Lower lobe of right lung (tissue), 2 donors: ENCODE measurements at regions not wholly inside any gene's neighbourhood (a gene's known extent, or its start where the extent isn't known, plus 50 kb on each side); places are given as distances from the start of the nearest gene placed in this dataset.

Experiments used
- ATAC-seq, 2 donors: fragments of 200-7000 bp; cut with Tn5 transposase; one replicate each; pipeline ENCODE4 v1.9.1; 2020 to 2022; ENCODE audit warnings: mild to moderate bottlenecking in 2 of 2, moderate library complexity in 2 of 2
- DNase-seq: peaks from one replicate; pipeline ENCODE4 v3.0.0-alpha.2; 2020
- H3K27ac ChIP-seq: fragments of 200-600 bp; one replicate; pipeline ENCODE4 v1.8.0; 2022
- H3K27me3 ChIP-seq: fragments of 200-600 bp; one replicate; pipeline ENCODE4 v1.8.0; 2022; ENCODE audit warnings: low read depth
- H3K36me3 ChIP-seq: fragments of 200-600 bp; one replicate; pipeline ENCODE4 v1.8.0; 2022; ENCODE audit warnings: mild to moderate bottlenecking
- H3K4me1 ChIP-seq: fragments of 200-600 bp; one replicate; pipeline ENCODE4 v1.8.0; 2022
- H3K4me3 ChIP-seq: fragments of 200-600 bp; one replicate; pipeline ENCODE4 v1.8.0; 2022; ENCODE audit warnings: mild to moderate bottlenecking
- H3K9me3 ChIP-seq: fragments of 200-600 bp; one replicate; pipeline ENCODE4 v1.8.0; 2022
- intact Hi-C: fragments of 100-400 bp; cut with DNase I; formaldehyde crosslinking; loops from one replicate; pipeline ENCODE4 v1.11.0; 2022
- TF ChIP-seq, protein P1 (sequence below): fragments of 200-600 bp; IDR thresholded peaks from one replicate; pipeline ENCODE4 v1.8.0; 2022; ENCODE audit warnings: antibody characterized with exemption, mild to moderate bottlenecking
- donor health status: DM: no; HTN: yes; CAD: no; lungs with severe emphysema.

DNA sequence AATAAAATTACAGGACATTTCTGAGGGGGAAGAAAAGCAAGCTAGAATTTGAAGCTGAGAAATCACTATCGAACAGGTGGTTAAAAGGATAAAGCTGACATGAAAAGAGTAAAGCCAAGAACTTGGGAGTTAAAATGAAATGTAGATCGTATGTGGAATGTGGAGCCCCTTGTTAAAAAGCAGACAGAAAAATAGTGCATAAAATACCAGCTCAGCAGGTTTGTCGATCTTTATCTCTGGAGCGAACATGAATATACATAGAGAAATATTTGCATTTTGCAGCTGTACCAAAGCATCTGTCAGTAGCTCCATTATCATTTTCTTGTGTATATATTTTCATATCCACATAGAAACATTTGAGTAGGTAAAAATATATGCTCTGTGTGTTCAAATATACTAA lies 73.6 kb upstream of the CDC42BPA start:
- DNase-seq (no peak), ATAC-seq (no peak)
- Histone ChIP-seq H3K9me3 (no peaks in the 10 kb centered on the region), H3K27ac (no peak overlapping the region), H3K4me1 (no peaks in the 10 kb centered on the region), H3K27me3 (no peaks in the 10 kb centered on the region), H3K4me3 (no peak overlapping the region), H3K36me3 (no peaks in the 10 kb centered on the region)
- TF ChIP-seq, protein P1, sequence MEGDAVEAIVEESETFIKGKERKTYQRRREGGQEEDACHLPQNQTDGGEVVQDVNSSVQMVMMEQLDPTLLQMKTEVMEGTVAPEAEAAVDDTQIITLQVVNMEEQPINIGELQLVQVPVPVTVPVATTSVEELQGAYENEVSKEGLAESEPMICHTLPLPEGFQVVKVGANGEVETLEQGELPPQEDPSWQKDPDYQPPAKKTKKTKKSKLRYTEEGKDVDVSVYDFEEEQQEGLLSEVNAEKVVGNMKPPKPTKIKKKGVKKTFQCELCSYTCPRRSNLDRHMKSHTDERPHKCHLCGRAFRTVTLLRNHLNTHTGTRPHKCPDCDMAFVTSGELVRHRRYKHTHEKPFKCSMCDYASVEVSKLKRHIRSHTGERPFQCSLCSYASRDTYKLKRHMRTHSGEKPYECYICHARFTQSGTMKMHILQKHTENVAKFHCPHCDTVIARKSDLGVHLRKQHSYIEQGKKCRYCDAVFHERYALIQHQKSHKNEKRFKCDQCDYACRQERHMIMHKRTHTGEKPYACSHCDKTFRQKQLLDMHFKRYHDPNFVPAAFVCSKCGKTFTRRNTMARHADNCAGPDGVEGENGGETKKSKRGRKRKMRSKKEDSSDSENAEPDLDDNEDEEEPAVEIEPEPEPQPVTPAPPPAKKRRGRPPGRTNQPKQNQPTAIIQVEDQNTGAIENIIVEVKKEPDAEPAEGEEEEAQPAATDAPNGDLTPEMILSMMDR: no peak
- intact Hi-C loops: no loop called here

DNA sequence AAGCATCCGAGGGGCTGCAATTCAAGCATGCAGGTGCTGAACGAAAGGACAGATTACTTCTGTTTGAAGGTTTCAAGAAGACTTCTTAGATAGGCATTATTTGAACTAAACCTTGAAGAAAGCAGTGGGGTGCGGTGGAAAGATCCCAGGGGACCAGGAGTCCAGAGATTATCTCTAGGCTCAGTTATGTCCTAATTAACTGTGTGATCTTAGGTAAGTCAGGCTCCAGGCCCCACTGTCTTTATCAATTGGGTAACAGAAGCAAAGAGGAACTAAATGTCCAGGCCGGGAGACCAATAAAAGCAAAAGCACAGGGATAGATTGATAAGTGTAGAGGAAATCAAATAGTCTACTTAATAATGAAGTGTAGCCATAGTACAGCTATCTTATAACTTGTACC lies 72.9 kb upstream of the CDC42BPA start:
- TF ChIP-seq, protein P1: no peak
- Histone ChIP-seq H3K4me1 (no peaks in the 10 kb centered on the region), H3K27ac (no peak overlapping the region), H3K9me3 (no peaks in the 10 kb centered on the region), H3K4me3 (no peak overlapping the region), H3K27me3 (no peaks in the 10 kb centered on the region), H3K36me3 (no peaks in the 10 kb centered on the region)
- intact Hi-C loops: no loop called here
- DNase-seq (no peak), ATAC-seq (no peak)

DNA sequence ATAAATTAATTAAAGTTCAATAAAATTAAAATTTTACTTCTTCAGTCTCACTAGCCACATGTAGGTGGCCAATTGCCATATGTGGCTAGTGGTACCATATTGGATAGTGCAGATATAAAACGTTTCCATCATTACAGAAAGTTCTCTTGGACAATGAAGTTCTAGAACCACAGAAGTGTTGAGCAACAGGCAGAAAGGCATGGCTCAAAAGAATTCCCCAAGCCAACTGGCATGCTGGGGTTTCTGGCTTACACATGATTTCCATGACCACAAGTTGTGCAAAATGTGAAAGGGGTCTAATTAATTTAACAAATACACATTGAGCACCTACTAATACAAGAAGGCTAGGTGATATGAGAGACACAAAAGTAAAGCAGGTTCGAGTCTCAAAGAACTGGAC lies 72.2 kb upstream of the CDC42BPA start:
- Histone ChIP-seq H3K4me1 (no peaks in the 10 kb centered on the region), H3K4me3 (no peak overlapping the region), H3K27ac (no peak overlapping the region), H3K36me3 (no peaks in the 10 kb centered on the region), H3K27me3 (no peaks in the 10 kb centered on the region), H3K9me3 (no peaks in the 10 kb centered on the region)
- TF ChIP-seq, protein P1: no peak
- intact Hi-C loops: no loop called here
- no peak for DNase-seq
- no peak for ATAC-seq

DNA sequence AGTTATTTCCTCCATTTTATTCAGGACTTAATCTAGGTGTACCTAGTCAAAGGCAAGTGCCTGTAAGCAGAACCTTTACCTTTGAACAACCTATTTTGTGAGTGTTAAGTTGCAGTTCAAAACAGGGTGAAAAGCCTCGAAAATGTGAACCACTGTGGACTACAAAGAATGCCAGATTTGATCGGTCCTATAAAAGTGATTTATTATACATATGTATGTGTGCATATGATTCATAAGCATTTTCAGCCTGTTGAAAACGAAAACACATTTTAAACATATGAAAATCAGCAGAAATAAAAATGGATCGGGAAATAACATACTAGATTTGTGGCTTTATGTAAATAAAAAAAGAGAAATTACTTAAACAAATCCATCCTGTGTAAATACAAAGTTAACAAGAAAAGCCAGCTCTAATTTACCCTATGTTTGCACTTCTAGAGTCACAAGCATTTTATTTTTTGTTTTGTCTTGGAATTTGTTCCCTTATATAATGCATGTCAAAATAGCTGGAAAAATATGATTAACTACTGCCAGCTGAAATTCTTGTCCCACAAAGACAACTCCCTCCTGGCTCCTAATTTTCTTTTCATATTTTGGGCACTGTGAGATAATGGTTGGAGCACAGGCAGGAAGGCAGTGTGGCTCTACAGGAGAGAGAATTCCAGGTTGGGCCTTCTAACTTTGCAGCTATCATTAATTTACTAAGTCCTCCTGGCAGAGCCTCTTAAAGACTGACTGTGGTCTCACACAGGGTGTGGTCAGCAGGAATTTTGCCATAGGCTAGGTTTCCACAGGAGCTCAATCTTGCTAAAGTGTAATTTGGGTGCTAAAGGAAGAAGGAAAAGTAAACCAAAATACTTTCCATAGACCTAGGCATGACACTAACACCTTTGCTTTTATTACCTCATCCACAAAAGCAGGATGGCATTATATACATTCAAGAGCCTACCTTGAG lies 70.2 kb upstream of the CDC42BPA start:
- TF ChIP-seq, protein P1: no peak
- ATAC-seq: no peak

DNA sequence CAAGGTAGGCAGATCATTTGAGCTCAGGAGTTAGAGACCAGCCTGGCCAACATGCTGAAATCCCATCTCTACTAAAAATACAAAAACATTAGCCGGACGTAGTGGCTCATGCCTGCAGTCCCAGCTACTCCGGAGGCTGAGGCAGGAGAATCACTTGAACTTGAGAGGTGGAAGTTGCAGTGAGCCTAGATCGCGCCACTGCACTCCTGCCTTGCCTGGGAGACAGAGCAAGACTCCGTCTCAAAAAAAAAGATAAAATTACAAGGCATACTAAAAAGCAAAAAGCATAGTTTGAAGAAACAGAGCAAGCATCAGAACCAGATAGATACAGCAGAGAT lies 61.2 kb upstream of the CDC42BPA start:
- no peak for ATAC-seq
- H3K4me3 ChIP-seq: no peak overlapping the region
- H3K36me3 ChIP-seq: no peaks in the 10 kb centered on the region
- no peak for DNase-seq
- H3K27ac ChIP-seq: no peak overlapping the region
- no peaks in the 10 kb centered on the region for H3K27me3 ChIP-seq
- TF ChIP-seq, protein P1: no peak
- H3K9me3 ChIP-seq: no peaks in the 10 kb centered on the region
- no peaks in the 10 kb centered on the region for H3K4me1 ChIP-seq
- intact Hi-C loops: no loop called here

More for the DNA sequence above, 70.2 kb upstream of the CDC42BPA start:
- intact Hi-C loops: no loop called here
- DNase-seq: no peak
- H3K27me3 ChIP-seq: no peaks in the 10 kb centered on the region
- no peaks in the 10 kb centered on the region for H3K9me3 ChIP-seq
- no peak overlapping the region for H3K27ac ChIP-seq
- no peaks in the 10 kb centered on the region for H3K4me1 ChIP-seq
- H3K4me3 ChIP-seq: no peak overlapping the region
- H3K36me3 ChIP-seq: no peaks in the 10 kb centered on the region
